GM23248 (cell line): ENCODE measurements at regions not wholly inside any gene's neighbourhood (a gene's known extent, or its start where the extent isn't known, plus 50 kb on each side); places are given as distances from the start of the nearest gene placed in this dataset.

Experiments
- EZH2 ChIP-seq: fragments of 200-600 bp; sonication (generic); IDR thresholded peaks from 2 replicates; pipeline ENCODE4 v1.6.1; 2018; ENCODE audit warnings: antibody characterized with exemption, mild to moderate bottlenecking; ENCODE audit not compliant: insufficient read depth, poor library complexity, severe bottlenecking
- EZH2phosphoT487 ChIP-seq: fragments of 200-600 bp; sonication (generic); IDR thresholded peaks from 2 replicates; pipeline ENCODE4 v1.6.1; 2018; ENCODE audit warnings: antibody characterized with exemption, moderate library complexity, mild to moderate bottlenecking, low read depth; ENCODE audit not compliant: insufficient read depth

DNA sequence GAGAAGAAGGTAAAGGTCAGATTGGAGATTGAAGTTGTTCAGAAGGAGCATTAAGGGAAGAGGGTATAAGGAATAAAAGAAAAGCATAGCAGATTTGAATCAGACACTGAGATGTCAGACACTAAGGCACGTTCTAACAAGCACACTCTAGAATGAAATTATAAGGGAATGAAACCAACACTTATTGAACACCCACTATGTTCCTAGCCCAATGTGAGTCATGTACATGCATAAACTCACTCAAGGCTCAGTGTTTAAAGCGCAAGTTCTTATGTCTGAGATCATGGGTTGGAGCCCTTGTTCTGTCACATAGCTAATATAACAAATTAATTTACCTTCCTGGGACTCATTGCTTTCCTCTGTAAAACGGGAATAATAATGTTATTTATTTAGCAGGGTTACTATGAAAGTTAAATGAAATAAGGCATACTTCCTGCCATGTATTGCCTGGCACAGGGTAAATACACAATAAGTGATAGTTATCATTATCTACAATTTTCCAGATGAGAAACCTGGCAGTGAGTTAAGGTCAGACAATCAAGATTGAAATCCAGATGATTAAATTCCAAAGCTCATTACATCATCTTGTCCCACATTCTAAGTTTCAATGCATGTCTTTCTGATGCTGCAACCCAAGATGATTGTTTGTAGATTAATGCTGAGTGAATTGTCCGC lies 68.3 kb upstream of the DACH1 start:
- TF ChIP-seq EZH2 (no peak), EZH2phosphoT487 (no peak)
